ENCODE measurements at regions not wholly inside any gene's neighbourhood (a gene's known extent, or its start where the extent isn't known, plus 50 kb on each side); places are given as distances from the start of the nearest gene placed in this dataset.
"Not testable (repeated sequence)": the region's sequence is repeated elsewhere in the genome, so short reads cannot be mapped to it uniquely, and the experiment has no call there.

DNA sequence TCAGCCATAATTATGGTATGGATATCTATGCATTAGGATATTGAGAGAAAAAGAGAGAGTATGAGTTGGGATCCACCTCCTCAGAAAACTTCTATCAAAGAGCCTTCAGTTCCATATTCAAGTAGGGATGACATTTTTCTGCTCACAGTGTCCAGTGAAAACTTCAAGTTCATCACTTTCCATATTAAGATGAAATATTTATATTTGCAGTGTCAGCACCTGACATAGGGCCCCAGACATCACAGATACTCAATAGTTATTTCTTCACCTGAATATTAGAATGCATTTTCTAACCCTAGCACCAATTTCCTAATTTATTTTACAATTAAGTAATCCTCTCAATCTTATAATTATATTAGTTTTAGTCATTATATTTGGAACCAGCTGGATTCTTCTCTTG is 318.0 kb upstream of the MGAT4C start:
- no peaks in the 10 kb centered on the region for H3K27me3 ChIP-seq (replicated peaks in 2 of 5; ENCODE audit: control insufficient read depth in 4 of 5, insufficient read depth in 5 of 5, low read length in 4 of 5)
- POLR2A ChIA-PET: no interaction called here
- no peak overlapping the region for H3K4me3 ChIP-seq (ENCODE audit: control insufficient read depth in 1 of 7, extremely low read depth in 1 of 7, insufficient read depth in 4 of 7, low read depth in 2 of 7, low read length in 6 of 7)
- CTCF ChIA-PET: no interaction called here
- H3K9me3 ChIP-seq (ENCODE audit: control extremely low read depth in 1 of 5, control insufficient read depth in 4 of 5, insufficient read depth in 2 of 5, low read depth in 1 of 5, low read length in 4 of 5): no peaks in the 10 kb centered on the region
- no peaks in the 10 kb centered on the region for H3K36me3 ChIP-seq (ENCODE audit: control insufficient read depth in 4 of 4, insufficient read depth in 4 of 4, low read length in 3 of 4)
- H3K4me1 ChIP-seq (ENCODE audit: control extremely low read depth in 1 of 4, control insufficient read depth in 4 of 4, insufficient read depth in 4 of 4, low read length in 3 of 4): no peaks in the 10 kb centered on the region
- no peak overlapping the region for H3K27ac ChIP-seq (ENCODE audit: insufficient read depth in 1 of 2, low read depth in 1 of 2, low read length in 2 of 2, poor library complexity in 1 of 2, severe bottlenecking in 2 of 2)
- DNase-seq: no peak

DNA sequence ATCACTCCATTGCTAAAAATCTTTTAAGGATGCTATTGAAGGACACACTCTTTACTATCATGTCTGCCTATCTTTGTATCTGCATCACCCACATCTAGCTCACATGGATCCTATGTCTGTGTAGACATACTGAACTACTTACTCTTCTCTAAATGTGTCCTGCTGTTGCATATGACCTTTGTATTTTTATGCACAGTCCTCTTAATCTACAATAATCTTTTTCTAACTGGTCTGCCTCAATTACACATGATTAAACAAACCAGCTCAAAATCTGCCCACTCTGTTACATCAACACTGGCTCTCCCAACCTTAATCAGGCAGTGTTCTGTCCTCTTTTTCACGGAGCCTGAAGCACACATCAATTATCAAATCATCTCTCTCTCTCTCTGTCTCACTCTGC is 316.3 kb upstream of the MGAT4C start:
- 0% methylated on average over 1 of the region's 1 CpG for WGBS (ENCODE audit: insufficient coverage)
- no peak overlapping the region for H3K27ac ChIP-seq (ENCODE audit: insufficient read depth in 1 of 2, low read depth in 1 of 2, low read length in 2 of 2, poor library complexity in 1 of 2, severe bottlenecking in 2 of 2)
- H3K36me3 ChIP-seq (ENCODE audit: control insufficient read depth in 4 of 4, insufficient read depth in 4 of 4, low read length in 3 of 4): no peaks in the 10 kb centered on the region
- no peak for DNase-seq
- POLR2A ChIA-PET: no interaction called here
- no peaks in the 10 kb centered on the region for H3K9me3 ChIP-seq (ENCODE audit: control extremely low read depth in 1 of 5, control insufficient read depth in 4 of 5, insufficient read depth in 2 of 5, low read depth in 1 of 5, low read length in 4 of 5)
- no peaks in the 10 kb centered on the region for H3K4me1 ChIP-seq (ENCODE audit: control extremely low read depth in 1 of 4, control insufficient read depth in 4 of 4, insufficient read depth in 4 of 4, low read length in 3 of 4)
- no peaks in the 10 kb centered on the region for H3K27me3 ChIP-seq (replicated peaks in 2 of 5; ENCODE audit: control insufficient read depth in 4 of 5, insufficient read depth in 5 of 5, low read length in 4 of 5)
- CTCF ChIA-PET: no interaction called here
- no peak overlapping the region for H3K4me3 ChIP-seq (ENCODE audit: control insufficient read depth in 1 of 7, extremely low read depth in 1 of 7, insufficient read depth in 4 of 7, low read depth in 2 of 7, low read length in 6 of 7)

DNA sequence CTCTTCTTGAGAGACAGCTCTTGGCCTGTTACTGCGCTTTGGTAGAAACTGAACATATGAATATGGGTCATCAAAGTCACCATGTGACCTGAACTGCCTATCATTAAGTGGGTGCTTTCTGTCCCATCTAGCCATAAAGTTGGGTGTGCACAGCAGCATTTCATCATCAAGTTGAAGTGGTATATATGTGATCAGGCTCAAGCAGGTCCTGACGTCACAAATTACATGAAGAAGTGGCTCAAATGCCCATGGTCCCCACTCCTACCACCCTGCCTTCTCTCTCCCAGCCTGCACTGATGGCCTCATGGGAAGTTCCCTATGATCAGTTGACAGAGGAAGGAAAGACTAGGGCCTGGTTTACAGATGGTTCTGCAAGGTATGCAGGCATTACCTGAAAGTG is 308.8 kb upstream of the MGAT4C start:
- POLR2A ChIA-PET: no interaction called here
- CTCF ChIA-PET: no interaction called here
- no peak overlapping the region for H3K27ac ChIP-seq (ENCODE audit: insufficient read depth in 1 of 2, low read depth in 1 of 2, low read length in 2 of 2, poor library complexity in 1 of 2, severe bottlenecking in 2 of 2)

GRCh38 chr12:86555491-86555890 is 299.3 kb upstream of the MGAT4C start:
- POLR2A ChIA-PET; H3K36me3 ChIP-seq (ENCODE audit: control insufficient read depth in 4 of 4, insufficient read depth in 4 of 4, low read length in 3 of 4); H3K27me3 ChIP-seq (replicated peaks in 2 of 5; ENCODE audit: control insufficient read depth in 4 of 5, insufficient read depth in 5 of 5, low read length in 4 of 5); DNase-seq; H3K9me3 ChIP-seq (ENCODE audit: control extremely low read depth in 1 of 5, control insufficient read depth in 4 of 5, insufficient read depth in 2 of 5, low read depth in 1 of 5, low read length in 4 of 5); H3K27ac ChIP-seq (ENCODE audit: insufficient read depth in 1 of 2, low read depth in 1 of 2, low read length in 2 of 2, poor library complexity in 1 of 2, severe bottlenecking in 2 of 2); H3K4me3 ChIP-seq (ENCODE audit: control insufficient read depth in 1 of 7, extremely low read depth in 1 of 7, insufficient read depth in 4 of 7, low read depth in 2 of 7, low read length in 6 of 7); H3K4me1 ChIP-seq (ENCODE audit: control extremely low read depth in 1 of 4, control insufficient read depth in 4 of 4, insufficient read depth in 4 of 4, low read length in 3 of 4): not testable (repeated sequence)
- WGBS (ENCODE audit: insufficient coverage): 72% methylated on average over 5 of the region's 5 CpGs
- CTCF ChIA-PET: interaction anchor here (0.6 kb wide), 1 partner anchor 1362 kb away, joined by 3 read pairs; no protein-coding TSS in a partner anchor

More for the DNA sequence above, 308.8 kb upstream of the MGAT4C start:
- Histone ChIP-seq H3K27me3 (replicated peaks in 2 of 5; ENCODE audit: control insufficient read depth in 4 of 5, insufficient read depth in 5 of 5, low read length in 4 of 5) (no peaks in the 10 kb centered on the region), H3K36me3 (ENCODE audit: control insufficient read depth in 4 of 4, insufficient read depth in 4 of 4, low read length in 3 of 4) (no peaks in the 10 kb centered on the region), H3K4me1 (ENCODE audit: control extremely low read depth in 1 of 4, control insufficient read depth in 4 of 4, insufficient read depth in 4 of 4, low read length in 3 of 4) (no peaks in the 10 kb centered on the region), H3K4me3 (ENCODE audit: control insufficient read depth in 1 of 7, extremely low read depth in 1 of 7, insufficient read depth in 4 of 7, low read depth in 2 of 7, low read length in 6 of 7) (no peak overlapping the region), H3K9me3 (ENCODE audit: control extremely low read depth in 1 of 5, control insufficient read depth in 4 of 5, insufficient read depth in 2 of 5, low read depth in 1 of 5, low read length in 4 of 5) (peaks cover 0 to 3% (median 0%) of the 10 kb centered on the region in 5 experiments)
- DNase-seq: no peak
- no CpG with 5 or more reads among the region's 2 CpGs for WGBS (ENCODE audit: insufficient coverage)

DNA sequence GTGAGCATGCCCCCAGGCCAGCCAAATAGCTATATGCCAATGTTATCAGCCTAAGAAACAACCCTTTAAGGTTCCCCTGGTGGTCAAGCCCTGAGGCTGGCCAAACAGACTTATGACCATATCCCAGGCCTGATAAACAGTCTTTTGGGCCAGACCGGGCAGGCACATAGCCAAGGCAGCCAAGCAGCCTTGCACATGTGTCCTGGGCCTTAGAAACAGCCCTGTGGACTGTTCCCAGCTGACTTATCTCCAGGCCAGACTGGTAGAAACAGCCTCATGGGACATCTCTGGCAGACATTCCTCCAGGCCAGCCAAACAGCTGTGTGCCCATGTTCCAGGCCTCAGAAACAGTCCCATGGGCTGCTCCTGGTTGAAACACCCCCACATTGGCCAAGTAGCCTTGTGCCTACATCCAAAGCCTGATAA is 295.0 kb upstream of the MGAT4C start:
- Histone ChIP-seq H3K36me3 (ENCODE audit: control insufficient read depth in 4 of 4, insufficient read depth in 4 of 4, low read length in 3 of 4) (no peaks in the 10 kb centered on the region), H3K4me3 (ENCODE audit: control insufficient read depth in 1 of 7, extremely low read depth in 1 of 7, insufficient read depth in 4 of 7, low read depth in 2 of 7, low read length in 6 of 7) (no peak overlapping the region), H3K9me3 (ENCODE audit: control extremely low read depth in 1 of 5, control insufficient read depth in 4 of 5, insufficient read depth in 2 of 5, low read depth in 1 of 5, low read length in 4 of 5) (no peaks in the 10 kb centered on the region), H3K27ac (ENCODE audit: insufficient read depth in 1 of 2, low read depth in 1 of 2, low read length in 2 of 2, poor library complexity in 1 of 2, severe bottlenecking in 2 of 2) (no peak overlapping the region), H3K4me1 (ENCODE audit: control extremely low read depth in 1 of 4, control insufficient read depth in 4 of 4, insufficient read depth in 4 of 4, low read length in 3 of 4) (no peaks in the 10 kb centered on the region), H3K27me3 (replicated peaks in 2 of 5; ENCODE audit: control insufficient read depth in 4 of 5, insufficient read depth in 5 of 5, low read length in 4 of 5) (no peaks in the 10 kb centered on the region)
- ChIA-PET CTCF (no interaction called here), POLR2A (no interaction called here)
- DNase-seq: no peak
- 100% methylated on average over 1 of the region's 1 CpG for WGBS (ENCODE audit: insufficient coverage)

DNA sequence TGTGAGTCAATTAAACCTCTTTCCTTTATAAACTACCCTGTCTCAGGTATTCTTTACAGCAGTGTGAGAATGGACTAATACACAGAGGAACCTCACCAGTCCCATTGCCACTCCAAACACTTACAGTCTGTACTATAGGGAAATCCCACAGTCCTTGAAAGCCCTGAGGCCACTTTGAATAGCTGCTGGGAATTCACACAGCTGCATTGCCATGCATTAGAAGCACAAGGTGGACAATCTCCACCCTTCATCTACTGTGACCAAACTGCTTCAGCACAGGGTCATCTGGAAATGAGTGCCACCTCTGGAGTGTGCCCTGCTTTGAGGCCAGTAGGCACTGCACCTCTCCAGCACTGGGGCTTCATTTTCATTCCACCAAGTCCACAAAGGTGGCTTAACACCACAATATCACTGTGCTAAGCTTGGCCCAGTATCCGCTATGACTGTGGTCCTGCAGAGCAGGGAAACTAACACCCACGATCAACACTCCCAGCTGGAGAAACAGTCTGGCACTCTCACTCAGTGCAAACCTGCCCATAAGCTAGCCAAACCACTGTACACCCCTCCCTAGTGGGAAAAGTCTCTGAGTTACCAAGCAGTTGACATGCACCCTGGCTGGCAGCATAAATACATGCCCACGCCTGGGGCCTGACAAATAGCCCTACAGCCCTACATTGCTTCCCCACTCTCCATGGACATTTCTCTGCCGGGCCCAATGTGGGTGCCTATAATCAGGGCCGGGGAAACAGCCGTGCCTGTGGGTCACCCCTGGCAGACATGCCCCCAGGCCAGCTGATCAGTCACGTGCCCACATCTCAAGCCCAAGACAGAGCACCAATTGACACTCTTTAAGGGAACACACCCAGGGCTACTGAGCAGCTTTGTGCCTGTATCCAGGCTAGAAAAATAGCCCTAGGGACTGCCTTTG is 294.3 kb upstream of the MGAT4C start:
- Histone ChIP-seq H3K4me1 (ENCODE audit: control extremely low read depth in 1 of 4, control insufficient read depth in 4 of 4, insufficient read depth in 4 of 4, low read length in 3 of 4) (no peaks in the 10 kb centered on the region), H3K27ac (ENCODE audit: insufficient read depth in 1 of 2, low read depth in 1 of 2, low read length in 2 of 2, poor library complexity in 1 of 2, severe bottlenecking in 2 of 2) (no peak overlapping the region), H3K27me3 (replicated peaks in 2 of 5; ENCODE audit: control insufficient read depth in 4 of 5, insufficient read depth in 5 of 5, low read length in 4 of 5) (no peaks in the 10 kb centered on the region), H3K36me3 (ENCODE audit: control insufficient read depth in 4 of 4, insufficient read depth in 4 of 4, low read length in 3 of 4) (no peaks in the 10 kb centered on the region), H3K4me3 (ENCODE audit: control insufficient read depth in 1 of 7, extremely low read depth in 1 of 7, insufficient read depth in 4 of 7, low read depth in 2 of 7, low read length in 6 of 7) (no peak overlapping the region), H3K9me3 (ENCODE audit: control extremely low read depth in 1 of 5, control insufficient read depth in 4 of 5, insufficient read depth in 2 of 5, low read depth in 1 of 5, low read length in 4 of 5) (no peaks in the 10 kb centered on the region)
- no peak for DNase-seq
- CTCF ChIA-PET: no interaction called here
- POLR2A ChIA-PET: no interaction called here
- 97% methylated on average over 5 of the region's 7 CpGs for WGBS (ENCODE audit: insufficient coverage)

DNA sequence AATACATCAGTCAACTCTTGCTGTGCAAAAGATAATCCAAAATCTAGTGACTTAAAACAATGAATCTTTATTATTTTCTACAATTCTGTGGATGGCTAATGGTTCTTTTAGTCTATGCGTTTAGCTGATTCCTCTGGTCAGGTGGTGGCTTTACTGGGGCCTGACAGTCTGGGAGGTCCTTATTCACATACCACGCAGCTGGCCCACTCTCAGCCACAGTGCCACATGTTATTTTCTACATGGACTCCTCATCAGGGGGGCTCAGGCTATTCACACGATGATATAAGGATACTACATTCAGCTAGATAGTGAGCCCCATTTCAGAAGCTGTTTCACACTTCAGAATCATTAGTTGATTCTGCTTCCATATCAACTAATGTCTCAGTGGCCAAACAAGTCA is 287.5 kb upstream of the MGAT4C start:
- CTCF ChIA-PET: no interaction called here
- no peaks in the 10 kb centered on the region for H3K9me3 ChIP-seq (ENCODE audit: control extremely low read depth in 1 of 5, control insufficient read depth in 4 of 5, insufficient read depth in 2 of 5, low read depth in 1 of 5, low read length in 4 of 5)
- no CpG with 5 or more reads among the region's 3 CpGs for WGBS (ENCODE audit: insufficient coverage)

More for the DNA sequence above, 287.5 kb upstream of the MGAT4C start:
- POLR2A ChIA-PET: no interaction called here
- no peak overlapping the region for H3K4me3 ChIP-seq (ENCODE audit: control insufficient read depth in 1 of 7, extremely low read depth in 1 of 7, insufficient read depth in 4 of 7, low read depth in 2 of 7, low read length in 6 of 7)
- no peaks in the 10 kb centered on the region for H3K36me3 ChIP-seq (ENCODE audit: control insufficient read depth in 4 of 4, insufficient read depth in 4 of 4, low read length in 3 of 4)
- no peaks in the 10 kb centered on the region for H3K4me1 ChIP-seq (ENCODE audit: control extremely low read depth in 1 of 4, control insufficient read depth in 4 of 4, insufficient read depth in 4 of 4, low read length in 3 of 4)
- no peak overlapping the region for H3K27ac ChIP-seq (ENCODE audit: insufficient read depth in 1 of 2, low read depth in 1 of 2, low read length in 2 of 2, poor library complexity in 1 of 2, severe bottlenecking in 2 of 2)
- DNase-seq: no peak
- H3K27me3 ChIP-seq (replicated peaks in 2 of 5; ENCODE audit: control insufficient read depth in 4 of 5, insufficient read depth in 5 of 5, low read length in 4 of 5): no peaks in the 10 kb centered on the region

All from common myeloid progenitor, CD34-positive (primary cell).